ENCODE measurements at regions not wholly inside any gene's neighbourhood (a gene's known extent, or its start where the extent isn't known, plus 50 kb on each side); places are given as distances from the start of the nearest gene placed in this dataset.

GRCh38 chr20:11778206-11778570 lies 139.5 kb upstream of the BTBD3 start:
- no peak for DNase-seq (ENCODE audit: low spot score)

- no peak for DNase-seq (ENCODE audit: low spot score)
These were observed 136.8 kb upstream of the BTBD3 start for GRCh38 chr20:11780765-11781369.

- no peak for DNase-seq (ENCODE audit: low spot score)
These were observed 134.4 kb upstream of the BTBD3 start for GRCh38 chr20:11783102-11783850.

- no peak for DNase-seq (ENCODE audit: low spot score)
These were observed 131.7 kb upstream of the BTBD3 start for GRCh38 chr20:11785885-11786507.

GRCh38 chr20:11790046-11790445 lies 127.6 kb upstream of the BTBD3 start:
- DNase-seq (ENCODE audit: low spot score): no peak

- no peak for DNase-seq (ENCODE audit: low spot score)
These were observed 126.4 kb upstream of the BTBD3 start for GRCh38 chr20:11791316-11791715.

- DNase-seq (ENCODE audit: low spot score): no peak
These were observed 125.7 kb upstream of the BTBD3 start for GRCh38 chr20:11791835-11792567.

GRCh38 chr20:11792568-11792953 lies 125.1 kb upstream of the BTBD3 start:
- peak; percentile 75 for DNase-seq (ENCODE audit: low spot score)

- no peak for DNase-seq (ENCODE audit: low spot score)
These were observed 123.2 kb upstream of the BTBD3 start for GRCh38 chr20:11794525-11794924.

- no peak for DNase-seq (ENCODE audit: low spot score)
These were observed 122.5 kb upstream of the BTBD3 start for GRCh38 chr20:11795071-11795615.

GRCh38 chr20:11796026-11796425 lies 121.7 kb upstream of the BTBD3 start:
- DNase-seq (ENCODE audit: low spot score): no peak

GRCh38 chr20:11797156-11797555 lies 120.5 kb upstream of the BTBD3 start:
- no peak for DNase-seq (ENCODE audit: low spot score)

- no peak for DNase-seq (ENCODE audit: low spot score)
These were observed 118.4 kb upstream of the BTBD3 start for GRCh38 chr20:11799281-11799684.

- no peak for DNase-seq (ENCODE audit: low spot score)
These were observed 110.3 kb upstream of the BTBD3 start for GRCh38 chr20:11807054-11808048.

- no peak for DNase-seq (ENCODE audit: low spot score)
These were observed 108.9 kb upstream of the BTBD3 start for GRCh38 chr20:11808841-11809240.

GRCh38 chr20:11810311-11811083 lies 107.2 kb upstream of the BTBD3 start:
- DNase-seq (ENCODE audit: low spot score): no peak

GRCh38 chr20:11813106-11813890 lies 104.4 kb upstream of the BTBD3 start:
- DNase-seq (ENCODE audit: low spot score): no peak

- DNase-seq (ENCODE audit: low spot score): no peak
These were observed 103.4 kb upstream of the BTBD3 start for GRCh38 chr20:11814267-11814666.

GRCh38 chr20:11820838-11821237 lies 96.9 kb upstream of the BTBD3 start:
- no peak for DNase-seq (ENCODE audit: low spot score)

GRCh38 chr20:11822540-11822794 lies 95.2 kb upstream of the BTBD3 start:
- DNase-seq (ENCODE audit: low spot score): no peak

Data from pons (tissue), 1 donor.